ENCODE measurements at regions not wholly inside any gene's neighbourhood (a gene's known extent, or its start where the extent isn't known, plus 50 kb on each side); places are given as distances from the start of the nearest gene placed in this dataset.
"Not testable (repeated sequence)": the region's sequence is repeated elsewhere in the genome, so short reads cannot be mapped to it uniquely, and the experiment has no call there.

GRCh38 chr3:40947022-40947421, 252.3 kb upstream of the CTNNB1 start:
- H3K4me3 ChIP-seq (ENCODE audit: low read length); H3K4me1 ChIP-seq (ENCODE audit: control insufficient read depth, insufficient read depth, low read length); H3K9me3 ChIP-seq (ENCODE audit: control insufficient read depth, insufficient read depth, low read length); H3K27ac ChIP-seq (ENCODE audit: low read length); H3K27me3 ChIP-seq (ENCODE audit: control insufficient read depth, insufficient read depth, low read length); H3K36me3 ChIP-seq (ENCODE audit: control insufficient read depth, insufficient read depth, low read length); DNase-seq (ENCODE audit: low read depth, low spot score): not testable (repeated sequence)
- no CpG with 5 or more reads among the region's 3 CpGs for WGBS (ENCODE audit: insufficient coverage, insufficient read length)

GRCh38 chr3:40949347-40949746, 250.0 kb upstream of the CTNNB1 start:
- not testable (repeated sequence) for DNase-seq (ENCODE audit: low read depth, low spot score); H3K4me1 ChIP-seq (ENCODE audit: control insufficient read depth, insufficient read depth, low read length); H3K27ac ChIP-seq (ENCODE audit: low read length); H3K9me3 ChIP-seq (ENCODE audit: control insufficient read depth, insufficient read depth, low read length); H3K36me3 ChIP-seq (ENCODE audit: control insufficient read depth, insufficient read depth, low read length); H3K4me3 ChIP-seq (ENCODE audit: low read length); H3K27me3 ChIP-seq (ENCODE audit: control insufficient read depth, insufficient read depth, low read length)
- WGBS (ENCODE audit: insufficient coverage, insufficient read length), result no CpG with 5 or more reads among the region's 3 CpGs

GRCh38 chr3:40951636-40952035, 247.7 kb upstream of the CTNNB1 start:
- Histone ChIP-seq H3K9me3 (ENCODE audit: control insufficient read depth, insufficient read depth, low read length) (no peaks in the 10 kb centered on the region), H3K36me3 (ENCODE audit: control insufficient read depth, insufficient read depth, low read length) (no peaks in the 10 kb centered on the region)
- DNase-seq (ENCODE audit: low read depth, low spot score), result no peak

GRCh38 chr3:40961104-40961857, 238.0 kb upstream of the CTNNB1 start:
- no peaks in the 10 kb centered on the region for H3K9me3 ChIP-seq (ENCODE audit: control insufficient read depth, insufficient read depth, low read length)
- H3K4me3 ChIP-seq (ENCODE audit: low read length), result no peak overlapping the region
- DNase-seq (ENCODE audit: low read depth, low spot score), result no peak
- H3K27me3 ChIP-seq (ENCODE audit: control insufficient read depth, insufficient read depth, low read length), result no peaks in the 10 kb centered on the region
- H3K27ac ChIP-seq (ENCODE audit: low read length), result no peak overlapping the region
- peaks cover 3% of the 10 kb centered on the region; the same call in 1 of the 2 replicates for H3K4me1 ChIP-seq (ENCODE audit: control insufficient read depth, insufficient read depth, low read length)
- whole genome bisulfite sequencing (ENCODE audit: insufficient coverage, insufficient read length), result no CpG with 5 or more reads among the region's 5 CpGs
- H3K36me3 ChIP-seq (ENCODE audit: control insufficient read depth, insufficient read depth, low read length), result no peaks in the 10 kb centered on the region

More at GRCh38 chr3:40951636-40952035, 247.7 kb upstream of the CTNNB1 start:
- no peak overlapping the region for H3K27ac ChIP-seq (ENCODE audit: low read length)
- no peaks in the 10 kb centered on the region for H3K27me3 ChIP-seq (ENCODE audit: control insufficient read depth, insufficient read depth, low read length)
- no peak overlapping the region for H3K4me3 ChIP-seq (ENCODE audit: low read length)
- H3K4me1 ChIP-seq (ENCODE audit: control insufficient read depth, insufficient read depth, low read length), result no peaks in the 10 kb centered on the region

- H3K9me3 ChIP-seq (ENCODE audit: control insufficient read depth, insufficient read depth, low read length), result no peaks in the 10 kb centered on the region
- WGBS (ENCODE audit: insufficient coverage, insufficient read length), result 100% methylated on average over 1 of the region's 2 CpGs
- no peak overlapping the region for H3K4me3 ChIP-seq (ENCODE audit: low read length)
- H3K27ac ChIP-seq (ENCODE audit: low read length), result no peak overlapping the region
- H3K27me3 ChIP-seq (ENCODE audit: control insufficient read depth, insufficient read depth, low read length), result no peaks in the 10 kb centered on the region
- H3K36me3 ChIP-seq (ENCODE audit: control insufficient read depth, insufficient read depth, low read length), result no peaks in the 10 kb centered on the region
- no peak for DNase-seq (ENCODE audit: low read depth, low spot score)
- peaks cover 3% of the 10 kb centered on the region; the same call in 1 of the 2 replicates for H3K4me1 ChIP-seq (ENCODE audit: control insufficient read depth, insufficient read depth, low read length)
Measured at GRCh38 chr3:40962721-40963120, 236.6 kb upstream of the CTNNB1 start.

GRCh38 chr3:40968666-40969065, 230.6 kb upstream of the CTNNB1 start:
- no peak overlapping the region for H3K27ac ChIP-seq (ENCODE audit: low read length)
- no peak for DNase-seq (ENCODE audit: low read depth, low spot score)
- WGBS (ENCODE audit: insufficient coverage, insufficient read length), result no CpG with 5 or more reads among the region's 1 CpG
- no peaks in the 10 kb centered on the region for H3K4me1 ChIP-seq (ENCODE audit: control insufficient read depth, insufficient read depth, low read length)
- H3K9me3 ChIP-seq (ENCODE audit: control insufficient read depth, insufficient read depth, low read length), result no peaks in the 10 kb centered on the region
- no peaks in the 10 kb centered on the region for H3K36me3 ChIP-seq (ENCODE audit: control insufficient read depth, insufficient read depth, low read length)
- no peaks in the 10 kb centered on the region for H3K27me3 ChIP-seq (ENCODE audit: control insufficient read depth, insufficient read depth, low read length)
- H3K4me3 ChIP-seq (ENCODE audit: low read length), result no peak overlapping the region

GRCh38 chr3:40969341-40969740, 230.0 kb upstream of the CTNNB1 start:
- DNase-seq (ENCODE audit: low read depth, low spot score), result no peak
- no CpG with 5 or more reads among the region's 3 CpGs for WGBS (ENCODE audit: insufficient coverage, insufficient read length)
- no peak overlapping the region for H3K4me3 ChIP-seq (ENCODE audit: low read length)

GRCh38 chr3:40969756-40970466, 229.4 kb upstream of the CTNNB1 start:
- Histone ChIP-seq H3K36me3 (ENCODE audit: control insufficient read depth, insufficient read depth, low read length) (no peaks in the 10 kb centered on the region), H3K27me3 (ENCODE audit: control insufficient read depth, insufficient read depth, low read length) (no peaks in the 10 kb centered on the region), H3K9me3 (ENCODE audit: control insufficient read depth, insufficient read depth, low read length) (no peaks in the 10 kb centered on the region), H3K4me1 (ENCODE audit: control insufficient read depth, insufficient read depth, low read length) (no peaks in the 10 kb centered on the region), H3K27ac (ENCODE audit: low read length) (no peak overlapping the region), H3K4me3 (ENCODE audit: low read length) (no peak overlapping the region)
- DNase-seq (ENCODE audit: low read depth, low spot score), result no peak
- WGBS (ENCODE audit: insufficient coverage, insufficient read length), result no CpG with 5 or more reads among the region's 3 CpGs

More at GRCh38 chr3:40969341-40969740, 230.0 kb upstream of the CTNNB1 start:
- H3K36me3 ChIP-seq (ENCODE audit: control insufficient read depth, insufficient read depth, low read length), result no peaks in the 10 kb centered on the region
- no peaks in the 10 kb centered on the region for H3K4me1 ChIP-seq (ENCODE audit: control insufficient read depth, insufficient read depth, low read length)
- no peak overlapping the region for H3K27ac ChIP-seq (ENCODE audit: low read length)
- H3K27me3 ChIP-seq (ENCODE audit: control insufficient read depth, insufficient read depth, low read length), result no peaks in the 10 kb centered on the region
- no peaks in the 10 kb centered on the region for H3K9me3 ChIP-seq (ENCODE audit: control insufficient read depth, insufficient read depth, low read length)

GRCh38 chr3:40971191-40972168, 227.8 kb upstream of the CTNNB1 start:
- Histone ChIP-seq H3K4me1 (ENCODE audit: control insufficient read depth, insufficient read depth, low read length) (no peaks in the 10 kb centered on the region), H3K9me3 (ENCODE audit: control insufficient read depth, insufficient read depth, low read length) (no peaks in the 10 kb centered on the region), H3K4me3 (ENCODE audit: low read length) (no peak overlapping the region), H3K27me3 (ENCODE audit: control insufficient read depth, insufficient read depth, low read length) (no peaks in the 10 kb centered on the region), H3K27ac (ENCODE audit: low read length) (no peak overlapping the region), H3K36me3 (ENCODE audit: control insufficient read depth, insufficient read depth, low read length) (no peaks in the 10 kb centered on the region)
- WGBS (ENCODE audit: insufficient coverage, insufficient read length), result no CpG with 5 or more reads among the region's 10 CpGs
- DNase-seq (ENCODE audit: low read depth, low spot score), result no peak

- H3K9me3 ChIP-seq (ENCODE audit: control insufficient read depth, insufficient read depth, low read length), result no peaks in the 10 kb centered on the region
- no peak for DNase-seq (ENCODE audit: low read depth, low spot score)
- no peaks in the 10 kb centered on the region for H3K4me1 ChIP-seq (ENCODE audit: control insufficient read depth, insufficient read depth, low read length)
- H3K27me3 ChIP-seq (ENCODE audit: control insufficient read depth, insufficient read depth, low read length), result no peaks in the 10 kb centered on the region
- H3K4me3 ChIP-seq (ENCODE audit: low read length), result no peak overlapping the region
- no peak overlapping the region for H3K27ac ChIP-seq (ENCODE audit: low read length)
- H3K36me3 ChIP-seq (ENCODE audit: control insufficient read depth, insufficient read depth, low read length), result no peaks in the 10 kb centered on the region
- 100% methylated on average over 1 of the region's 4 CpGs for WGBS (ENCODE audit: insufficient coverage, insufficient read length)
Measured at GRCh38 chr3:40972350-40972749, 227.0 kb upstream of the CTNNB1 start.

All from iPS DF 6.9 (cell line).